GM12891 (cell line): ENCODE measurements at regions not wholly inside any gene's neighbourhood (a gene's known extent, or its start where the extent isn't known, plus 50 kb on each side); places are given as distances from the start of the nearest gene placed in this dataset.

Experiments used
- POLR2A ChIP-seq: IDR thresholded peaks from 2 replicates; pipeline ENCODE4 v1.6.1; 2011; ENCODE audit warnings: low read depth, low read length, control low read depth
- SPI1 ChIP-seq: IDR thresholded peaks from 2 replicates; pipeline ENCODE4 v1.6.1; 2011; ENCODE audit warnings: low read depth, low read length, control low read depth

DNA sequence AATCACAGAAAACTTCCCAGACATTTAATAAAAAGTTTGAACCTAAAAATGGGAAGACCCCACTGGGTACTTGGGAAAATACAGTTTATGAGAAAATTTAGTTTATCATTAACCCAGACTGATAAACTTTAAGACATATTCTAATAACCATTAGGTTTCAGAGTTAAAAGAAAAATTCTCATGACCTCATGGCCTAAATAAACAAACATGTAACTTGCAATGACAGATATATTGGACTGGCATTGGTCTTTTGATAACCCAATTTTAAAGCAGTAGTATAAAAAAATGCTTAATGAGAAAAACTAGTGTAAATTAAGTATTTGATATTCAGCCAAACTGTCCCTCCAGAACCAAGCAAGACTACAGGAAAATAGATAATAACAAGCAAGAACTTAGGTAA, 67.0 kb upstream of the ZNF804B start:
- TF ChIP-seq SPI1 (no peak), POLR2A (no peak)
